HG03457 (cell line): ENCODE measurements at regions not wholly inside any gene's neighbourhood (a gene's known extent, or its start where the extent isn't known, plus 50 kb on each side); places are given as distances from the start of the nearest gene placed in this dataset.

Experiments used
- ATAC-seq: cut with Tn5 transposase; IDR thresholded peaks from one replicate; pipeline ENCODE4 v1.9.1; 2021; ENCODE audit warnings: moderate number of reproducible peaks; ENCODE audit not compliant: unreplicated experiment

DNA sequence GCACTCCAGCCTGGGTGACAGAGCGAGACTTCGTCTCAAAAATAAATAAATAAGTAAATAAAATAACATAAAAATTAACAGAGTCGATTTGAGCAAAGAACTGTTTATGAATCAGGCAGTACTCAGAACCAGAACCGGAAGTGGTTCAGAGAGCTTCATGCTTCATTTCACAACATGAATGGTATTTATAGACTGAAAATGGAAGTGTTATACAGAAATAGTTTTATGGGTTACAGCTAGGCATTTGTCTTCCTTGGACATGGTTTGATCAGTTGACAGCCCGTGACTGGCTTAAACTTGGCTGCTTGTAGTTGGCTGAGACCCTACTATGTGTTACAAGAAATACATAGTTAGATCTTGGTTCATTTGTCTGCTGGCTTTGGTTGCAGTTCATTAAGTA lies 216.0 kb upstream of the MCTP2 start:
- ATAC-seq: no peak

DNA sequence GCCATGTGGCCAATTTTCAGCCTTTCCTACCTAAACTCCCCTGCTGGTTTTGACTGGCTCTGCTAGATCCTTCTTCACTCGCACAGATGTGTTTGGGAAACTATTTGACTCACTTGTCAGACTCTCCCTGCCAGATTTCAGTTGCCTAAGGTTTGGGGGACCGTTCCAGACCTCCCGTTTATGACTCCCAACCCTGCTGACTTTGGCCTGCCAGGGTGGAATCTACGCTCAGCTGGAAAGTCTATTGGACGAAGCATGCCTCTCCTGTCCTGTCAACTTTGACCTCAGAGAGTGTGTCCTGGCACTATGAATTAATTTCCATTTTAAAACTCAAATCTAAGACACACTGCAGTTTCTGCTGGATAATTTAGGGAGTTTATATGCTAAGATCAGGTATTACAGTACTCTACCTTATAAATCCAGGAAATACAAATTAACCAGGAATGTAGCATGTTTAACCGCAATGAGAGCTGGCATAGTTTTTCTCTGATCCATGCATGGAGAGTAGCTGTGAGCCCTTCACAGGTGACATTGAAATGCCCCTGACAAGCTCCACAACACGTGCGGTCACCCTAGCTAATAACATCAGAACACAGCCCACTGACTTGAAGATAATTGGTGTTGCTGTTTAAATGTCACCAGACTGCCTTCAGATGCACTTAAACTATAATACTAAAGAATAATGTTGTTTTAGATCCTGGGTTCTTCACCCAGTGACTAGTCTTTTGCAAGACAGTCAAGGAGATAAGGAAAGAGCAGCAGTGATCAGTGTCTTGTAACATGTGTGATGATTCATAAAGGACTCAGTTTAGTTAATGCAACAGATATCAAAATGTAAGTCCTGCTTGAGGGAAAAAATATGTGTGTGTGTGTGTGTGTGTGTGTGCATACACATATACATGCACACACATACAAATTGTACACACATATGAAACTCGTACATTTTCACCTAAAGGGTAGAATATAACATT lies 223.0 kb upstream of the MCTP2 start:
- ATAC-seq: no peak

DNA sequence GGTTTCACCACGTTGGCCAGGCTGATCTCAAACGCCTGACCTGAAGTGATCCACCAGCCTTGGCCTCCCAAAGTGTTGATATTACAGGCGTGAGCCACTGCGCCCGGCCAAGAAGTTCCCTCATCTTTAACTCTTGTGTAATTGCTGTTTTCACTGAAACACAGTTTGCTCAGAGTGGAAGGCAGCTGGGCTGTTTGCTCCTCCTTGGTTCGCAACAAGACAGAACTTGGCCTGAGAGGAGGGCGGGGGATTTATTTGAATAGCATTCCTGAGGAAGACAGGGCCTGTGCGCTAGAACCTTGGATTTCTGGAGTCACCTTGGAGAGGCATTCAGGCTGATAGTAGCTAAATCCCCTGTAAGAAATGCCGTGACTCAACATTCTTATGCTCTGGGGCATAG lies 226.7 kb upstream of the MCTP2 start:
- ATAC-seq: no peak

DNA sequence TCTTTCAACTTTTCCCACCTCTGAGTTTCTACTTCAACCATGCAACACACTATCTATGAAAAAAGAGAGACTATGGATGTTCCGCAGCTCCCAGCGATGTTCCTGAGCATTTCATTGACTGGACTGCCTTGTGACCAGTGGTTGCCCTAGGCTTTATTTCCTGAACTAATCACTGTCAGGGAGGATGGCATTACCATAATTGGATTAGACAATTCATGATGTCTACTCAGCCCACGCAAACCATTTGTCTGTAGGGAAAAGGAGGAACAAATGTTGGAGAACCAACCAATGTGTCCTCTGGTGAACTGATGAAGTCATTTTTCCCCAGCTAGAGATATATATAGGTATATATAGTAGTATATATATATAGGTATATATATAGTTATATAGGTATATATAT lies 229.3 kb upstream of the MCTP2 start:
- ATAC-seq: no peak

DNA sequence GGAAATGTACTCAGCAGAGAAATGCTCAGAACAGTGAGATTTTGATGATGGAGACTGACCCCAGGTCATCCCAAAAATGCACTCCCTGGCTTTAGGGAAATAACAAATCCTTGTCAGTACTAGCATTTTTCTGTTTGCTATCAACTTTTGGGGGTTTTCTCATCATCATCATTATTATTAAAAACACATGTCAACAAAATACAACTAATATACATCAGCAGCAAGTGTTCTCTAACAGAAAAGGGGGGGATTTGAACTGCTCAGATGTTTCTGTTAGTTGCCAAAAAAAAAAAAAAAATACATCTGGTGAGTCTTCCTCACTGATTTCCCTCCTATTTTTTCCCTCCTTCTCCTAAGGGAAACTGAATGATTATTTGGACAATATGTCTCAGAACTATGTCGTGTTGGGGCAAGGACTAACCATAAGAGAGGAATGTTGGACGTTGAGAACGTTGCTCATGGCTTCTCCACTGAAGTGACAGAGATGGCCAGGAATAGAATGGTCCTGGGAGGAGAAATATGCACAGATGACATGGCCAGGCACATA lies 230.0 kb upstream of the MCTP2 start:
- ATAC-seq: no peak

DNA sequence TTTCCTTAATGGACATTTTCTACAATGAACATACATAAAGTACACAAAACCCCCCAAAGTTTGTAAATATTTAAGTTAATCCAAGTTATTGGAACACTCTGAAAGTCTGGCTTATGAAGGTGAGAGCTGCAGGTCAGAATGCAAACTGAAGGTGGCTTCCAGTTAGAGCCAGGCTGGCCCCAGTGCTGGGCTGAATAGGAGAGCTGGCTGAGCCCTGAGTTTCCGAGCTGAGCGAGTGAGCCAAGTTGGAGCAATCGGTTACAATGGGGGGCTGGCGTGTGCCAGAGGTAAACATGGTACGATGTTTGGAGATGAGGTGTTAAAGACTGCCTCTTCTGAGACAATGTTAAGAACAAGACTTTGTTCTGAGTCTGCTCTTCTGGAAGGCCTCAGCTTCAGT lies 230.8 kb upstream of the MCTP2 start:
- ATAC-seq: no peak

DNA sequence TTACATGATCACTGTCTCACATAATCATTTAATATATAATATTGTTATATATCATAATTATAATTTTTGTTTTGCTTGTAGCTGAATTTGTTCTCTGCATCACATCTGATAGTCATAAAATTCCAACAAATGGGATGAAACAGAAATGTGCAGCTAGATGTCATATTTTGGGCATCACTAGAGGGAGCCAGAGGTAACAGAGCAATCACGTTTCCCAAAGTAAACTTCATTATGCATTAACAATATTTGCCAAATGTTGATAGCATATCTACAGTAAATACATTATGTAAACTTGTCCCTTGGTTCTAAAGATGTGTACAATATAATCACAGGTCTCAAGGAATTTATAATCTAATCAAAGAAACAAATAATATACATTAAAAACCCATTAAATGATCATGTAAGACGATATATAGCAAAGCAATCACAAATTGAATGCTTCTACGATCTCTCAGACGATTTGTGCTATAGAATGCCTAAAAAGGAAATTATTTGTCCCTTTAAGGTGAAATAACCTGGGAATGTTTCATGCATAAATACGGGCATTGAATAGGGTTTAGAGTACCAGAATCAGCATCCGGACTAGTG lies 234.2 kb upstream of the MCTP2 start:
- no peak for ATAC-seq

DNA sequence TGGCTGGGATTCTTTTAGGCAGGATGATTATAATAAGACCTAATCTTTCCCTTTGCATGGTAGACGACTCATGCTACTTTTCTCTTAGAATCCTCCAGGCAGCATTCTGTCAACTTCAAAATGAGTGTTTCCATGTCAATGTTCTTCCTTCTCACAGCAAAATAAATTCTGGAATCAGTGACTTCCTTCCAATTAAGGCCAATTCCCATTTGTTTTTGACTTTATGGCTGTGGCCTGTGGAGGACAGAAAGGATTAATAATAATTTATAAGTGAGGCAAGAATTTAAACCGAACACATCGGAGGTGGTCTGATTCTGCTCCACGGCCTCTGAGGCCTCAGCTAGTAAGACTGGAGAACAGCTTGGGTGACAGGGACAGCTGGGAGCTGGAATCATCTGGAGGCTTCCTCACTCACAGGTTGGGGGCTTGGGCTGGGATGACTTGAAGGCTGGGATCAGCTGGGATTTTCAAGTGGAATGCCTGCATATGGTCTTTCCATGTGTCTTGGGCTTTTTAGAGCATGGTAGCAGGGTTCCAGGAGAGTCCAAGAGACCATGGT lies 241.8 kb upstream of the MCTP2 start:
- ATAC-seq: no peak

DNA sequence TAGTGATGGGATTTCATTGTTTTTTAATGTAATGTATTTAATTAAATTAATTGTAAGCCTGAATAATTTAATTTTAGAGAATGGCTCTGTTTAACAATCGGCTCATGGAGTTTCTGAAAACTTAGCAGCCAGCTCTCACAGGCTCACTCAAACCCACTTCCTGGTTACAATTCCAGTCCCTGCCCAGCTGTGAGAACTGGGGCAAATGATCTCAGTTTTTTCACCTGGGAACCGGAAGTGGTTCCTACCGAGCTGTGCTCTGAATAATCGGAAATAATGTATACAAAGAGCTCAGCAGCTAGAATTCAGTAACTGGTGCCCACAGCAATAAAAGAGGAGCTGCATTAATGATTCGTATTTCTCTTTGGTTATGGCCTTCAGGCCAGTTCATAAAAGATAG lies 244.3 kb upstream of the MCTP2 start:
- ATAC-seq: peak; percentile 65

DNA sequence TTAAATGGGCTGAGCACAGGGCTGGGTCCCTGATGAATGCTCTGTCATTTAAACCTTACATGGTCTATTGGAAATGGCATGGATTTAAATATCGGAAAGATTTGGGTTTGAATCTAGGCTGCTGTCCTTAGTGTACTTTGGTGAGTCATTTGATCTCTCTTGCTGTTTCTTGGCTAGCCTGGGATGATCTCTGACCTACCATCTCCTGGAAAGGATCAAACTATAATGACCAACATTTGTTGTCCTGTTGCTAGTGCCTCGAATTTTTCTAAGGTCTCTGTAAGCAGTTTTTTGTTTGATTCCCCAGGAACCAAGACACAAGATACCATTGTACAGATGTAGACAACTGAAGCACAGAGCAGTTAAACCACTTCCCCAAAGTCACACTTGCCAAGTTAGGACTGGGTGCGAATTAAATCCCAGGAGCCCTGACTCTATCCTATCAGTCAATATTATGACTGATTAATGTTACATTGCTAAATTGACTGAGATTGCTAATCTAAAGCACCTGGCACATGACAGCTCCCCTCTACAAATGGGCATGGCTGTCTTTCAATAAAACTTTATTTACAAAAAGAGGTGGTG lies 244.9 kb upstream of the MCTP2 start:
- ATAC-seq: no peak

DNA sequence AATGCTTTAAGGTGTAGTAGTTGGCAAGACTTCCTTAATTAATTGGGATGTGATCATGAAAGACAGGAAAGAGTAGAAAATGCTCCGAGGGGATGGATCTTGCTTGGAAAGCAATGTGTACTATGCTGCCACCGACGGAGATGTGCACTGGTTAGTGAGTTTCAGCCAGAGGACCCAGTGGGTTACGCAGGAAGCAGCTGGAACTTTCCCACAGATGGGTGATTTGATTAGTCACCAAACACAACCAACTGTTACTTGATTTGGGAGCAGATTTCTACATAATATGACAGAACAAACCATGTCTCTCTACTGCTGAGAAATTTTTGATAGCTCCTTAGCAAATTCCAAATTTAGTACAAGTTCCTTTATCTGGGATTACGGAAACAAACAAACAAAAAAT lies 245.4 kb upstream of the MCTP2 start:
- no peak for ATAC-seq

DNA sequence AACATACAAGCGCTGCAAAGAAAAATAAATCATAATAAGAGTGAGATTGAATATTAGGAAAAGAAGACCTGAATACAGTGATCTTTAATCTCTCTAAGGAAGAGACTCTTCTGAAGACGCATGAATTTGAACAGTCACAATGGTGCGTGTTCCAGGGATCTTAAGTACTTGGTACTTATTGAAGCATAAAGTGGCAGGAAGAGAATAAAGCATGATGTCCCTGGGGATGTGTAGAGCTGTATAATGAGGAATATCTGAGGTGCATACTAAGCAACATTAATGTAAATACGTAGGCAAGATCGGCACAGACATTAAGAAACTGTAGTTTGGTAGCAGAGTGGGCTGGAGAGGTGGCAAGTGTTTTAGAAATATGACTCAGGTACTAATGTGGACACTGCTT lies 246.2 kb upstream of the MCTP2 start:
- ATAC-seq: no peak

DNA sequence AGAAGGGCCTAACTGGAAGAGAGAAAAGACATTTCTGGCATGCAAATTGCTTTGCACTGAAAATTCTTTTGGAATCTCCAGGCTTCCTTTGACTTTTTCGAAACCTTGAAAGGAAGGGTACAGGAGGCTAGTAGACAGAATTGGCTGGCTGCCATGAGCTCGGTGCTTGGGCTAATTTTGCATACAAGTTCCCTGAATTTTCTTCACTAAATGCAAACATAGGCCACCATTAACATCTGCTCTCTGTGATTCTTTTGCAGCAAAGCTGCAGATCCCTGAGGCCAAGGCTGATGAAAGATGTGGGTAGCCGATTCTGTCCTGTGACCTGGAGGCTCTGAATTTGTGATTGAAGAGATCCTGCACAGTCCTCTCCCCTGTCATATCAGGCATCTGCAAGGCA lies 247.8 kb upstream of the MCTP2 start:
- no peak for ATAC-seq

DNA sequence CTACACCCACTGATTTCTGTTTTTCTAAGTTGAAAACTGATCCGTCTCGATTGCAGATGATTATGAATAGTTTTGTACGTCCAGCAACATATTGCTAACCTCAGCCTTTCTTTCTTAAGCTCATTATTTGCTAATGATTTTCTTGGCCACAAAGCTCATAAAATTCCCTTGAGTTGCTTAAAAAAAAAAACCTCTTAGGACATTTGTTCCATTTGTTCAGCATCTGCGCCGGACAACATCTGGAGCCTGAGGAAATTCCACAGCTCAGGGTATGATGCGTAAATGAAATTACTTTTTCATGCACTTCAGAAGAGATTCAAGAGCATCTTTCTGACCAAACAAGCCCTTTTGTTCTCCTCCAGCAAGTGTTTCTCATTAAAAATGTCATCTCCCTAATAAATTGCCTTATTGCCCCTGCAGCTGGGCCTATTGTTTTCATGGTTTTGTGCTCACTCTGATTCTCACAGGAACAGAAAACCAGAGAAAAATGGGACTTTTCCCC lies 249.1 kb upstream of the MCTP2 start:
- ATAC-seq: no peak

DNA sequence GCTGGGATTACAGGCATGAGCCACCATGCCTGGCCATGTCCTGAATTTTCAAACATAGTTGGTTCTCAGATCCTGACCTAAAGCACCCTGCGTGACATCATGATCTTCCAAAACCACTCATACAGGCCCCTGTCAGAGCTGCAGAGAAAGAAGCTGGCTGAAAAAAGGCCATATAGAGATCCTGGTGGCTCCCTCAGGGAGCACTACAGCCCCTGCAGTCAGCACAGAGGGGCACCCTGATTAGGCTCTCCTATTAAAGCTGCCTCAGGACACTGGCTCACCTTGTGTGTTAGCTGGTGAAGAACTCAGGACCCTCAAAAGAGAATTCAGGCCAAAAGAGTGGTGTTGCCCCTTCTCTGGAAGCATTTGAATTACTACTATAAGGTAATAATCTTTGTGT lies 249.7 kb upstream of the MCTP2 start:
- no peak for ATAC-seq

DNA sequence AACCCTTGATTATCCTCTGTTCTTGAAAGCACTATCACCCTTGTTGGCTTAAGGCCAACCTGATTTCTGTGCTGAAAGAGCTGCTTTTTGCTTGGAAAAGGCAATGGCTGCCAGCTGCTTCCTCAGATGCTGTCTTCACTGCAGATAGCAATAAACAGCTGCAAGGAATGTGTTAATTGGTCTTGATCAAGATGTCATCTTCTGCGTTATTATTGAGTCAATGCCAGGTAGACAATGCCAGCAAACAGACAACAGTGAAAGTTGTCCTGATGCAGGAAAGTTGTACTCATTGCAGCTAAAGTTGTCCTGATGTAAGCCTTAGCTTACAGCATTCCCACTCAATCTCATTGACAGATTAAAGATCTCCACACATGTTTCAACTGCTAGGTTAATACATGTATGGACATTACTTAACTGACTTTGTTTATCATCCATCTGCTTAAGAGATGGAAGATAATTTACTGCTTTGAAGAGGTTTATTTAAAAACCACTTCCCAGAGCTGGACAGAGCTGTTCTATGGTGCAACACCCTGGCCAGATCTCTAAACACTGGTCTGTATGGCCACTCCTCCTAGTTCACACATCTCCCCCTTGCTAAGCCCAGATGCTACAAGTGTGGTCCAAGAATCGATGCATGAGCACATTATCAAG lies 251.0 kb upstream of the MCTP2 start:
- no peak for ATAC-seq

DNA sequence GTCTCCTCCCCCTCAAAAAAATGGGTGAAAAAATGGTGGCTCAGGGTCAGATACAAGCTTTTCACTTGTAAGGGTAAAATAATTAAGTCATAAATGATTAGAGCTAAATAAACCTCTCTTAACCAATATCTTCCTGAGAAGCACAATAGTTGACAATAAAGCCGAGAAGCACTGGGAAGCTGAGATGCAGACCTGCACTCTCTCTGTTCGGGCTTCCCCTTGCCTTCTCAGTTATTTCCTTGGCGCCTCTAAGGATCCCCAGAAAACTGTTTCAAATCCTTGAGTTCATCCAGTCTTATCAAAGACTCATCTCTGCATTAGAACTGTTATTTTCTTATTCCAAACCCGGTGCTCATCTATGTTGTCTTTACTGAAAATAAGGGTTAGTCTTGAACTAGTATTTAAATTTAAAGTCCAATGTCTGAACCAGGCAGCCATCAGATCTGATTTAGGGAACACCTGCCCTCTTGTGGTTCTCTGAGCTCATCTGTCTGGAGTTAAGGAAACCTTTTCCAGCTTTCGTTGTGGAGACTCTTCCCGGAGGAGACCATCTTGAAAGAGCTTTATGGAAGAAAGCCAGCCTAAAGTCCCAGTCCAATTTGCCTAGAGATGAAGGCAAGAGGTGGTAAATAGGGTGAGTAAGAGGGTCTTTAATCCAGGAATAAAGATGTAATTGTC lies 256.4 kb upstream of the MCTP2 start:
- ATAC-seq: no peak

DNA sequence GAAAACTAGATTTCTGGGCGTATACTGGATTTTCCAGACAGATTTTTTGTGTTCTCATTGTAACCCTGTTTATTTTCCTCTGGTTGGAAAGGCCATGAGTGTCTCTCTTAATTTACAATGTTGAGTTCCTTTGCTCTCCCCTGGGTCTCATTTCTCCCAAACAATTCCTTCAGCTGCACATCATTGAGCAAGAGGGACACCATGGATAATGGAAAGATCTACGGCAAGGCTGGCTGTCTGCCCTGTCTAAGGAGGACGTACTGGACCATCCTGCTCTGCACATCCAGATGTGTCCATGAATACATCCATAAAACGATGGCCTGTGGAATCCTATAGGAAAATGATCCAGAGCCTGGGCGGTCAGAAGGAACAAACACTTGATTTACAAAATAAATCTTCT lies 258.1 kb upstream of the MCTP2 start:
- ATAC-seq: no peak

DNA sequence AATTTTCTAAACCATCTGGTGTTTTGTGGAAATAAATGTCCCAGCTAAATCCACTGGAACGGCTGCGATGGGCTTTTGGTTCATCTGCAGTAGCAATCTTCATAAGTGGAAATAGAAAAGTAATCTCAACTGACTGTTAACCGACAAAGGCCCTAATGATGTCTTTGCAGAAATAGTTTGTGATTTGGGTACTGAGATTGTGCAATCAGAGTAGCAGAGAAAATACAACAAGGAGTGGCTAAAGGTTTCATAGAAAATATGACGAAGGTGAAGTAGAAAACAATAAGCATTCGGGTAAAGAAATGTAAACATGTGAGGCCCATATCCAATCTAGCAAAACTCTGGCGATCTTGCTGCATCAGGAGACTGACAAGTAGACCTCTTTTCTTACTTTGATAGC lies 262.6 kb upstream of the MCTP2 start:
- no peak for ATAC-seq

DNA sequence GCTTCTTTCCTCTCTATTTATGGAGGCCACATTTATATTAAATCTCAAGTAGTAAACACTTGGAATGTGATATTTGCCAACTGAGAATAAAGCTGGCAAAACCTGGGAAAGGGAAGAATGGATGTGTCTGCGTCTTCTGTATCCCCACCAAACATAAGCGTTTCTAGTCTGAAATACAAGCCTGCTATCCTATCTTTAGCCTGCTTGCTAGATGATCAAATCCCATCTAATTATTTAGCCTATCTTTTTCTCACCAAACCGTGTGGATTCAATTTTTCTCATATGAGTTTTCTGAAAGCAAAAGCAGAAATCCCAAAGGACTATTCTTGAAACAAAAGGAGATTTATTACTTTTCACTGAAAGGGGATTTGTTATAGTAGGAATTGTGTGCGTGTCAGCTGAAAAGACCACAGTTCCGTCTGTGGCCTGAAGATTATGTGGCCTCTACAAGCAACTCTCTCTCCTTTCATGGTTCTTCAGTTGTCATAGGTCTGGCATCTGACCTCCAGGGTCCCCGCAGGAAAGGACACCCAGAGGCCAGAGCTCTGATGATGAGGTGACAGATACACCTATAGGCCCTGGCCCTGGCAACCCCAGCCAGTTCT lies 266.0 kb upstream of the MCTP2 start:
- no peak for ATAC-seq
